Fibroblast of lung (primary cell): ENCODE measurements at regions not wholly inside any gene's neighbourhood (a gene's known extent, or its start where the extent isn't known, plus 50 kb on each side); places are given as distances from the start of the nearest gene placed in this dataset.

ENCODE experiments used
- EZH2 ChIP-seq: IDR thresholded peaks from 2 replicates; pipeline ENCODE4 v1.5.1; 2012; ENCODE audit warnings: low read length, control low read depth, mild to moderate bottlenecking; ENCODE audit errors: missing control alignments
- TF ChIP-seq, protein P1 (sequence below), 2 donors: IDR thresholded peaks in 1 of 2; conservative IDR thresholded peaks in 1 of 2; 1 replicate in 1 of 2; 2 replicates in 1 of 2; pipeline ENCODE4 v1.5.1; 2011 to 2012; ENCODE audit warnings: low read length in 2 of 2, control low read depth in 1 of 2, inconsistent platforms in 1 of 2, low read depth in 1 of 2, mild to moderate bottlenecking in 1 of 2

GRCh38 chr17:70848785-70849184, 679.5 kb downstream of the KCNJ2 start:
- TF ChIP-seq, protein P1, sequence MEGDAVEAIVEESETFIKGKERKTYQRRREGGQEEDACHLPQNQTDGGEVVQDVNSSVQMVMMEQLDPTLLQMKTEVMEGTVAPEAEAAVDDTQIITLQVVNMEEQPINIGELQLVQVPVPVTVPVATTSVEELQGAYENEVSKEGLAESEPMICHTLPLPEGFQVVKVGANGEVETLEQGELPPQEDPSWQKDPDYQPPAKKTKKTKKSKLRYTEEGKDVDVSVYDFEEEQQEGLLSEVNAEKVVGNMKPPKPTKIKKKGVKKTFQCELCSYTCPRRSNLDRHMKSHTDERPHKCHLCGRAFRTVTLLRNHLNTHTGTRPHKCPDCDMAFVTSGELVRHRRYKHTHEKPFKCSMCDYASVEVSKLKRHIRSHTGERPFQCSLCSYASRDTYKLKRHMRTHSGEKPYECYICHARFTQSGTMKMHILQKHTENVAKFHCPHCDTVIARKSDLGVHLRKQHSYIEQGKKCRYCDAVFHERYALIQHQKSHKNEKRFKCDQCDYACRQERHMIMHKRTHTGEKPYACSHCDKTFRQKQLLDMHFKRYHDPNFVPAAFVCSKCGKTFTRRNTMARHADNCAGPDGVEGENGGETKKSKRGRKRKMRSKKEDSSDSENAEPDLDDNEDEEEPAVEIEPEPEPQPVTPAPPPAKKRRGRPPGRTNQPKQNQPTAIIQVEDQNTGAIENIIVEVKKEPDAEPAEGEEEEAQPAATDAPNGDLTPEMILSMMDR (conservative IDR thresholded peaks at IDR 0.05 in 1 of 2, IDR thresholded peaks at IDR 0.05 in 1 of 2; ENCODE audit: low read depth in 1 of 2, low read length in 2 of 2): no peak
- no peak for TF ChIP-seq EZH2
